HG03060 (cell line): ENCODE measurements at regions not wholly inside any gene's neighbourhood (a gene's known extent, or its start where the extent isn't known, plus 50 kb on each side); places are given as distances from the start of the nearest gene placed in this dataset.

Experiments used
- ATAC-seq: cut with Tn5 transposase; IDR thresholded peaks from one replicate; pipeline ENCODE4 v1.9.1; 2021; ENCODE audit warnings: low read depth, moderate number of reproducible peaks; ENCODE audit not compliant: unreplicated experiment

DNA sequence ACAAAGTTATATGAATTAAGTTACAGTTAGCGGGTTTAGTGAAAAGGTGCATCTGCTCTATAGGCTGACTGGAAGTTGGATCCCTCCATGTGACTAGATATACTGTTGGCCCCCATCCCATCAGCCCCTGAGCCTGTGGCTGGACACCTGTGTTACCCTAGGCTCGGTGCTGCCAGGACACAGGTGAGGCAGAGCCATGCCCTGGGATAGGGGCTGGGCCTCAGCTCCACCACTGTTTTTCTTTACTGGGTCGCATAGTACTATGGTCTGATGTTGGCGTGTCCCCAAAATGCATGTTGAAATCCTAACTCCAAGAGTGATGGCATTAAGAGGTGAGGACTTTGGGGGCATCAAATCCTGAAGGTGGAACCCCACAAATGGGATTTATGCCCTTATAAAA, 638.6 kb upstream of the ID2 start:
- ATAC-seq, result no peak

GRCh38 chr2:8044046-8044594, 637.7 kb upstream of the ID2 start:
- ATAC-seq, result no peak

- ATAC-seq, result no peak
Measured at GRCh38 chr2:8045081-8045614, 636.7 kb upstream of the ID2 start.

GRCh38 chr2:8046849-8047248, 635.0 kb upstream of the ID2 start:
- no peak for ATAC-seq

- no peak for ATAC-seq
Measured at GRCh38 chr2:8049176-8049575, 632.7 kb upstream of the ID2 start.

DNA sequence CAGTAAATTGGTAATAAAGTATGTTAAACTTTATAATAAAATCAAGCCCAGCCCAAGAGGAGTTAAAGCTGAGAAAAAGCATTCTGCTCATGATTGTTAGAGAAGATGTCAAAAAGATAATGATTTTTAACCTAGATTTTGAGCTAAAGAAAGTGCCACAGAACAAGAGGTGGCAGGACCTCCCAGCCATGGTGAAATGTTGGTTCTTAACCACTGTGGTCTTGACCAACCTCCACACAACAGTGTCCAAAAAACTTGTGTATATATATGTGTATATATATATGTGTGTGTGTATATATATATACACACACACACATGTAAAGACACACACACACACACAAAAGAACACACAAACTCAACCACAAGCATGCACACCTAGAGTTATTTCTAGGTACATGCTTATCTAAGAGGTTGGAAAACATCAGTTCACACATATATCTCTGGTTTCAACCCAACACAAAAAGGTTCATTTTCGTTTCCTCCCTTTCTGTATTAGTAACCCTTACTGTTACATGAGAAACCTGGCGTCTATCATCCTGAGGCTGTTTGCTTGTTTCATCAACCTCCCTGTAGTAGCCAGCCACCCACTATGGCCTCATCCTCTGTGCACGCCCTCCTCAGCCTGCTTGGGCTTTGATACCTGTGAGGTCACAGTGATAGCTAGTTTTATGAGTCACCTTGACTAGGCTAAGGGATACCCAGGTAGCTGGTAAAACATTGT, 631.8 kb upstream of the ID2 start:
- peak; percentile 82 for ATAC-seq

- no peak for ATAC-seq
Measured at GRCh38 chr2:8053216-8053615, 628.6 kb upstream of the ID2 start.

- ATAC-seq, result no peak
Measured at GRCh38 chr2:8054070-8054469, 627.8 kb upstream of the ID2 start.

GRCh38 chr2:8058652-8059051, 623.2 kb upstream of the ID2 start:
- ATAC-seq, result no peak

DNA sequence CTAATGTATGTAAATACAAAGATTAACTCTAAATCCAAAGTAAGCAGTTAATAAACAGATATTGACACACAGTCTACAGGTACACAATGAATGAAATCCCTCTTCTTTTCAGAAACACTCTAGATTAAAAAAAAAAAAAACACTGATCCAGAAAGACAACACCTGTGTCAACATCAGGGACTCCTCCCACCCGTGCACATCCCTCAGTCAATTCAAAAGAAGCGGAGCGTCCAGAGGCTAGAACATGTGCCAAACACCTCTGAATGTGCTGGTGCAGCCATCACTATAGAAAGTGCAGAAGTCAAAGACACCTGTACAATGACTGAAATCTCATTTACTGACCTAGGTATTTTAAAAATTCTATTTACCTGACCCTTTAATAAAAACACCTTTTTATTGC, 622.6 kb upstream of the ID2 start:
- no peak for ATAC-seq

- ATAC-seq, result no peak
Measured at GRCh38 chr2:8059794-8060193, 622.1 kb upstream of the ID2 start.

- ATAC-seq, result no peak
Measured at GRCh38 chr2:8061219-8061618, 620.6 kb upstream of the ID2 start.

GRCh38 chr2:8064603-8065002, 617.3 kb upstream of the ID2 start:
- no peak for ATAC-seq

GRCh38 chr2:8065191-8065590, 616.7 kb upstream of the ID2 start:
- no peak for ATAC-seq

- no peak for ATAC-seq
Measured at GRCh38 chr2:8067784-8068336, 614.0 kb upstream of the ID2 start.

- ATAC-seq, result no peak
Measured at GRCh38 chr2:8072907-8073306, 608.9 kb upstream of the ID2 start.

GRCh38 chr2:8073916-8074315, 607.9 kb upstream of the ID2 start:
- no peak for ATAC-seq

DNA sequence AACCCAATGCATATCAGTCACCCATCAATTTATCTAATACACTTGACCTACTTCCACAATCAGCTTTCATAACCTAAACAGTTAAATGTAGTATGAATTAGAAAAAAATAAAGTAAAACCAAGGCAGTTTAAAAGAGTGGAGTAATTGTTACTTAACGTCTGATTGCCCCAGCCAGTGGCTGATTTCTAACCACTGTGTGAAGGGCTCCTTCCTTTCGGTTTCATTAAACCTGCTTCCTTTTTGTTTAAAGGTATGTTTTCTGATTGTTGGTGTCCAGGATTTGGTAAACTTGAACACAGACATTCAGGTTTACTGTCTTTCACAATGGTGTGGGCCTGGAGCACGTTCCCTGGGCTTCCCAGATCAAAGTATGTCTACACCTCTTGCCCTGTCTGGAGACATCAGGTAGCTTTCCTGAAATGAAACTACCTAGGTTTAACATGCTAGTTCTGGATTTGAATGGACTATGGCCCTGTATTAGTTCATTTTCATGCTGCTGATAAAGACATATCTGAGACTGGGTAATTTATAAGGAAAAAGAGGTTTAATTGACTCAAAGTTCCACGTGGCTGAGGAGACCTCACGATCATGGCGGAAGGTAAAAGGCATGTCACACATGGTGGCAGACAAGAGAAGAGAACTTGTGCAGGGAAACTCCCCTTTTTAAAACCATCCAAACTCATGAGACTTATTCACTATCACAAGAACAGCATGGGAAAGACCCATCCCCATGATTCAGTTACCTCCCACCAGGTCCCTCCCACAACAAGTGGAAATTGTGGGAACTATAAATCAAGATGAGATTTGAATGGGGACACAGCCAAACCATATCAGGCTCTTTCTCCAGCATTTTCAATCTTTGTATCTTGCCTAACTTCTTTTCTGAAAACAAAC, 605.2 kb upstream of the ID2 start:
- no peak for ATAC-seq

GRCh38 chr2:8078705-8079104, 603.2 kb upstream of the ID2 start:
- ATAC-seq, result no peak

DNA sequence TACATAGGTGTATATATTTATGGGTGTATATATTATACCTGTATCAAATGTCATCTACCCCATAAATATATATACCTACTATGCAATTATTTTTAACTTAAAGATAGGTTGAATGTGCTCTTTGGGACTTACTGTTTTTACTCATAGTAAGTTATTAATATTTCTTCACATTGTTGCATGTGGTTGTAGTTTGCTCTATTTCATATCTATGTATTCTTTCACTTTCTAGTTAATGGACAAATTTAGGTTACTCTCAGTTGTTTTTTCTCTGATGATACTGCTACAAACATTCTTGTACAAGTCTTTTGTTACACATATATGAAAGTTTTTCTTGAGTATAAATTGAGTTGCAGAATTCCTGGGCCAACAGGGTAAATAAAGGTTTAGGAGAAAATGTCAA, 601.8 kb upstream of the ID2 start:
- ATAC-seq, result no peak

DNA sequence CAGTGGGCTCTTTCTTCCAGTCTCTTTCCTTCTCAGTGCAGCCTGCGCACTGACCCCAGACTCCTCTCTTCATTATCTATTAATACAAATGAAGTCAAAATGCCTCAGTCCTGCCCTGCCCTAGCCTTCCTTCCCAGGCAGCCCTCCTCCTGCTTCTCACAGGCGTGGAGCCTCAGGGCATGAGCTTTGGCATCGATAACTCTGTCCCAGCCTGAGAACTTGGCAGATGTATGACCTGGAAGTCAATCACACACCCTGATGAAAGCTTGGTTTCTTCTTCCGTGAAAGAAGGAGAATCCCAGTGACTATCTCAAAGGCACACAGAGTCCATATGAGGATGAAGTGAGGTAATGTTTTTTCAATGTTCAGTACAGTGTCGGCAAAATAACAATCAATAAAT, 600.7 kb upstream of the ID2 start:
- no peak for ATAC-seq
